ENCODE measurements at regions not wholly inside any gene's neighbourhood (a gene's known extent, or its start where the extent isn't known, plus 50 kb on each side); places are given as distances from the start of the nearest gene placed in this dataset.
"Not testable (repeated sequence)": the region's sequence is repeated elsewhere in the genome, so short reads cannot be mapped to it uniquely, and the experiment has no call there.

GRCh38 chr14:105733081-105734065, 207.0 kb downstream of the TMEM121 start:
- DNase-seq = no peak
- Mint-ChIP-seq H3K9me3 (peaks cover 64% of the 10 kb centered on the region), H3K27me3 (ENCODE audit: low read depth, poor library complexity) (no peaks in the 10 kb centered on the region), H3K36me3 (ENCODE audit: low read depth) (peaks cover 8% of the 10 kb centered on the region), H3K27ac (no peak overlapping the region), H3K4me3 (no peak overlapping the region), H3K4me1 (no peaks in the 10 kb centered on the region)
- TF ChIP-seq, protein P1, sequence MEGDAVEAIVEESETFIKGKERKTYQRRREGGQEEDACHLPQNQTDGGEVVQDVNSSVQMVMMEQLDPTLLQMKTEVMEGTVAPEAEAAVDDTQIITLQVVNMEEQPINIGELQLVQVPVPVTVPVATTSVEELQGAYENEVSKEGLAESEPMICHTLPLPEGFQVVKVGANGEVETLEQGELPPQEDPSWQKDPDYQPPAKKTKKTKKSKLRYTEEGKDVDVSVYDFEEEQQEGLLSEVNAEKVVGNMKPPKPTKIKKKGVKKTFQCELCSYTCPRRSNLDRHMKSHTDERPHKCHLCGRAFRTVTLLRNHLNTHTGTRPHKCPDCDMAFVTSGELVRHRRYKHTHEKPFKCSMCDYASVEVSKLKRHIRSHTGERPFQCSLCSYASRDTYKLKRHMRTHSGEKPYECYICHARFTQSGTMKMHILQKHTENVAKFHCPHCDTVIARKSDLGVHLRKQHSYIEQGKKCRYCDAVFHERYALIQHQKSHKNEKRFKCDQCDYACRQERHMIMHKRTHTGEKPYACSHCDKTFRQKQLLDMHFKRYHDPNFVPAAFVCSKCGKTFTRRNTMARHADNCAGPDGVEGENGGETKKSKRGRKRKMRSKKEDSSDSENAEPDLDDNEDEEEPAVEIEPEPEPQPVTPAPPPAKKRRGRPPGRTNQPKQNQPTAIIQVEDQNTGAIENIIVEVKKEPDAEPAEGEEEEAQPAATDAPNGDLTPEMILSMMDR (IDR thresholded peaks at IDR 0.05) = no peak

GRCh38 chr14:105734241-105734640, 207.9 kb downstream of the TMEM121 start:
- not testable (repeated sequence) for H3K27me3 Mint-ChIP-seq (ENCODE audit: low read depth, poor library complexity); DNase-seq; H3K27ac Mint-ChIP-seq; H3K36me3 Mint-ChIP-seq (ENCODE audit: low read depth); H3K4me1 Mint-ChIP-seq; H3K4me3 Mint-ChIP-seq
- H3K9me3 Mint-ChIP-seq = peaks cover 64% of the 10 kb centered on the region

DNA sequence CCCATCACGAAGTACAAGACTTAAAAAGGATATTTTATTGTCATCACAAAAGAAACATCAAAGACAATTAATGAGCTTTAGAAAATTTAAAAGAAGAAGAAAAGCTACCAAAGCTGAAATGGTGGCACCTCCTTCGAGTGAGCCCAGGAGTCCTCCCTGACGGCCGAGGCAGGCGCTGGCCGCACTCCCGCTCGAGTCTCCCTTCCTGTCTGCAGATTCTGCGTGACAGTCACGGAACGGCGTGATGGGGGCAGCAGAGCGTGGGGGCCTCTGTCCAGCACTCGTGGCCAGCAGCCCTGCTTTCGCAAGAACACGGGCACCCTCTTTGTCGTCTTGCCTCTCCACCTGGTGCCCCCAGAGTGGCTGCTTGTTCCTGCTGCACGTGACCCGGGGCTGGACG, 209.9 kb downstream of the TMEM121 start:
- H3K36me3 Mint-ChIP-seq (ENCODE audit: low read depth); H3K27me3 Mint-ChIP-seq (ENCODE audit: low read depth, poor library complexity); H3K4me3 Mint-ChIP-seq; DNase-seq; H3K27ac Mint-ChIP-seq; H3K4me1 Mint-ChIP-seq: not testable (repeated sequence)
- H3K9me3 Mint-ChIP-seq = peaks cover 52% of the 10 kb centered on the region

DNA sequence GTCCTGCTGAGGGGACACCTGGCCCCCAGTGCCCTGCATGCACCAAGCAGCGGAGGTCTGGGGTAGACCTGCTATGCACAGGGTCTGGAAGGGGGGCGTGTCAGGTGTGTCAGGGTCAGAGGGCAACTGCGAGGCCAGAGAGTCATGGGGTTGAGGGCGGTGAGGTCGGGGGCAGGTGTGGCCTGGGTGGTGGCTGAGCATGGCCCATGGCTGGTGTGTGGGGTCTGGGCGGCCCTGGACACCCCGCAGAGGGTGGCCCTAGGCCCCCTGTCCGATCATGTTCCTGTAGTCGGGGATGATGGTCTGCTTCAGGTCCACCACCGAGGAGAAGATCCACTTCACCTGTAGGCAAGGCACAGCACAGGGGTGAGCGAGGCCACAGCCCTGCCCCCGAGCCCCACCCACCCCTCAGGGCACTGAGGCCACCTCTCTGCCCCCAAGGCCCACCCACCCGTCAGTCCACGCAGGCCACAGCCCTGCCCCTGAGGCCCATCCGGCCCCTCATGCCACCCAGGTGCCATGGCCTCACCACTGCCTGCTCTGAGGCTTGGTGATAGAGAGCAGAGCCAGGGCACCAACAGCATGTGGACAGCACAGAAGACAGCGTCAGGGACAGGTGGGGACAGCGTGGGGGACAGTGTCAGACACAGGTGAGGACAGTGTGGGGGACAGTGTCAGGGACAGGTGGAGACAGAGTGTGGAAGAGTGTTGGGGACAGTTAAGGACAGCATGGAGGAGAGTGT, 211.3 kb downstream of the TMEM121 start:
- Mint-ChIP-seq H3K27ac (no peak overlapping the region), H3K9me3 (peaks cover 52% of the 10 kb centered on the region), H3K4me1 (no peaks in the 10 kb centered on the region), H3K36me3 (ENCODE audit: low read depth) (peaks cover 8% of the 10 kb centered on the region), H3K27me3 (ENCODE audit: low read depth, poor library complexity) (no peaks in the 10 kb centered on the region), H3K4me3 (no peak overlapping the region)
- TF ChIP-seq, protein P1 (IDR thresholded peaks at IDR 0.05) = no peak
- DNase-seq = no peak

DNA sequence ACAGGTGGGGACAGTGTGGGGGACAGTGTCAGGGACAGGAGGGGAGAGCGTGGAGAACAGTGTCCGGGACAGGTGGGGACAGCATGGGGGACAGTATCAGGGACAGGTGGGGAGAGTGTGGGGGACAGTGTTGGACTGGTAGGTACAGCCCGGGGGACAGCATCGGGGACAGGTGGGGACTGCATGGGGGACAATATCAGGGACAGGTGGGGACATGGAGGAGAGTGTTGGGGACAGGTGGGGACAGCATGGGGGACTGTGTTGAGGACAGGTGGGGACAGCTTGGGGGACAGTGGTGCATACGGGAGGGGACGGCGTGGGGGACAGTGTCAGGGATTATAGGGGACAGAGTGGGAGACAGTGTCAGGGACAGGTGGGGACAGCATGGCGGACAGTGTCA, 212.3 kb downstream of the TMEM121 start:
- no peaks in the 10 kb centered on the region for H3K27me3 Mint-ChIP-seq (ENCODE audit: low read depth, poor library complexity)
- H3K27ac Mint-ChIP-seq = no peak overlapping the region
- TF ChIP-seq, protein P1 (IDR thresholded peaks at IDR 0.05) = no peak
- H3K4me3 Mint-ChIP-seq = no peak overlapping the region
- H3K9me3 Mint-ChIP-seq = peaks cover 46% of the 10 kb centered on the region
- H3K36me3 Mint-ChIP-seq (ENCODE audit: low read depth) = peaks cover 3% of the 10 kb centered on the region
- no peaks in the 10 kb centered on the region for H3K4me1 Mint-ChIP-seq
- DNase-seq = no peak

DNA sequence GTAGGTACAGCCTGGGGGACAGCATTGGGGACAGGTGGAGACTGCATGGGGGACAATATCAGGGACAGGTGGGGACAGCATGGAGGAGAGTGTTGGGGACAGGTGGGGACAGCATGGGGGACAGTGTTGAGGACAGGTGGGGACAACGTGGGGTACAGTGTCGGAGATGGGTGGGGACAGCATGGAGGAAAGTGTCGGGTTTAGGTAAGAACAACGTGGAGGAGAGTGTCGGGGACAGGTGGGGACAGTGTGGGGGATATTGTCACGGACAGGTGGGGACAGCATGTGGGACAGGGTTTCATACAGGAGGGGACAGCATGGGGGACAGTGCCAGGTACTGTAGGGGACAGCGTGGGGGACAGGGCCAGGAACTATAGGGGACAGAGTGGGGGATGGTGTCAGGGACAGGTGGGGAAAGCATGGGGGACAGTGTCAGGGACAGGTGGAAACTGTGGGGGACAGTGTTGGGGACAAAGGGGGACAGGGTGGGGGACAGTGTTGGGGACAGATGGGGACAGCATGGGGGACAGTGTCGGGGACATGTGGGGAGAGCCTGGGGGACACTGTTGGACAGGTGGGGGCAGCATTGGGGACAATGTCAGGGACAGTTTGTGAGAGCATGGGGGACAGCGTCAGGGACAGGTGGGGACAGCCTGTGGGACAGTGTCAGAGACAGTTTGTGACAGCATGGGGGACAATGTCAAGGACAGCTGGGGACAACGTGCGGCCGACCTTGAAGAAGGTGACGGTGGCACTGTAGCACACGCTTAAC, 213.1 kb downstream of the TMEM121 start:
- Mint-ChIP-seq H3K4me3 (no peak overlapping the region), H3K4me1 (no peaks in the 10 kb centered on the region), H3K27me3 (ENCODE audit: low read depth, poor library complexity) (no peaks in the 10 kb centered on the region), H3K27ac (no peak overlapping the region), H3K9me3 (peaks cover 42% of the 10 kb centered on the region), H3K36me3 (ENCODE audit: low read depth) (no peaks in the 10 kb centered on the region)
- DNase-seq = no peak
- TF ChIP-seq, protein P1 (IDR thresholded peaks at IDR 0.05) = no peak

GRCh38 chr14:105740272-105740671, 213.9 kb downstream of the TMEM121 start:
- not testable (repeated sequence) for H3K36me3 Mint-ChIP-seq (ENCODE audit: low read depth); DNase-seq; H3K4me3 Mint-ChIP-seq; H3K27ac Mint-ChIP-seq; H3K27me3 Mint-ChIP-seq (ENCODE audit: low read depth, poor library complexity); H3K4me1 Mint-ChIP-seq
- H3K9me3 Mint-ChIP-seq = peaks cover 42% of the 10 kb centered on the region

DNA sequence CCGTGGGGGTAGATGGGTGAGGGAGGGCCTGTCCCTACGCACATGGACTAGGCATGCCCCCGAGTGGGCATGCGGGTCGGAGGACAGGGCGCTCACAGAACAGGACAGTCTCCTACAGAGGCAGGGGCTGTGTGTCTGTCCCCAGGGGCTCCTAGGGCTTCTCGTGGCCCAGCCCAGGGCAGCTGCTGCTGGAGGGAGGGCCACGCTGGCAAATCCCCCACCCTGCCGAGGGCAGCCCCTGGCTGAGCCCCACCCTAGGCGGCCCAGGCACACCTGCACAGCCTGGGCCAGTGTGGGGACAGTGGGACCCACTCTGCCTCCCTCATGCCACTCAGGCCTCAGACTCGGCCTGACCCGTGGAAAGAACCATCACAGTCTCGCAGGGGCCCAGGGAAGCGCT, 214.6 kb downstream of the TMEM121 start:
- not testable (repeated sequence) for H3K27me3 Mint-ChIP-seq (ENCODE audit: low read depth, poor library complexity); DNase-seq; H3K4me1 Mint-ChIP-seq; H3K4me3 Mint-ChIP-seq; H3K36me3 Mint-ChIP-seq (ENCODE audit: low read depth); H3K27ac Mint-ChIP-seq
- H3K9me3 Mint-ChIP-seq = peaks cover 49% of the 10 kb centered on the region

DNA sequence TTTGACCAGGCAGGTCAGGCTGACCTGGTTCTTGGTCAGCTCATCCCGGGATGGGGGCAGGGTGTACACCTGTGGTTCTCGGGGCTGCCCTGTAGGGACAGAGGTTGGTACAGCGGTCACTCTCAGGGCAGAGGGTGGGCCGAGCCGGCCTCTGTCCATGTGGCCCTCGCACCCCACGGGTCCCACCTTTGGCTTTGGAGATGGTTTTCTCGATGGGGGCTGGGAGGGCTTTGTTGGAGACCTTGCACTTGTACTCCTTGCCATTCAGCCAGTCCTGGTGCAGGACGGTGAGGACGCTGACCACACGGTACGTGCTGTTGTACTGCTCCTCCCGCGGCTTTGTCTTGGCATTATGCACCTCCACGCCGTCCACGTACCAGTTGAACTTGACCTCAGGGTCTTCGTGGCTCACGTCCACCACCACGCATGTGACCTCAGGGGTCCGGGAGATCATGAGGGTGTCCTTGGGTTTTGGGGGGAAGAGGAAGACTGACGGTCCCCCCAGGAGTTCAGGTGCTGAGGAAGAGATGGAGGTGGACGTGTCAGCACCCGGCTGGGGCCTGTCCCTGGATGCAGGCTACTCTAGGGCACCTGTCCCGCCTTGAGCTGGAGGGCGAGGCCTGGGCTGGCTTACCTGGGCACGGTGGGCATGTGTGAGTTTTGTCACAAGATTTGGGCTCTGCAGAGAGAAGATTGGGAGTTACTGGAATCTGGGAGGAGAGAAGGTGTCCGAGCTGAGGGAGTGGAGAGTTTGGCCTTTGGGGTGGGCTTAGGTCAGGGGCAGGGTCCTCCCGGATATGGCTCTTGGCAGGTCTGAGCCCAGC, 215.5 kb downstream of the TMEM121 start:
- not testable (repeated sequence) for H3K4me3 Mint-ChIP-seq; DNase-seq; H3K36me3 Mint-ChIP-seq (ENCODE audit: low read depth); H3K4me1 Mint-ChIP-seq; H3K27me3 Mint-ChIP-seq (ENCODE audit: low read depth, poor library complexity); H3K27ac Mint-ChIP-seq
- peaks cover 59% of the 10 kb centered on the region for H3K9me3 Mint-ChIP-seq
